OCI-LY7 (cell line): ENCODE measurements at regions not wholly inside any gene's neighbourhood (a gene's known extent, or its start where the extent isn't known, plus 50 kb on each side); places are given as distances from the start of the nearest gene placed in this dataset.

Experiments used
- CTCF ChIP-seq: fragments of 200-600 bp; sonication (generic); conservative IDR thresholded peaks from 2 replicates; pipeline ENCODE4 v1.5.1; 2014; ENCODE audit warnings: mild to moderate bottlenecking, antibody characterized with exemption, low read length, moderate library complexity, mixed read lengths
- EZH2phosphoT487 ChIP-seq: fragments of 200-600 bp; sonication (generic); IDR thresholded peaks from 2 replicates; pipeline ENCODE4 v1.6.1; 2018; ENCODE audit warnings: low read depth, borderline replicate concordance, mild to moderate bottlenecking, mixed run types, antibody characterized with exemption, low read length, moderate library complexity, mixed read lengths

GRCh38 chr17:12227547-12227946, 206.9 kb downstream of the MAP2K4 start:
- TF ChIP-seq CTCF, result no peak
- no peak for TF ChIP-seq EZH2phosphoT487
